Inflammatory macrophage treated with lipopolysaccharide for 1 hour (primary cell): ENCODE measurements at regions not wholly inside any gene's neighbourhood (a gene's known extent, or its start where the extent isn't known, plus 50 kb on each side); places are given as distances from the start of the nearest gene placed in this dataset.
"Not testable (repeated sequence)": the region's sequence is repeated elsewhere in the genome, so short reads cannot be mapped to it uniquely, and the experiment has no call there.

Experiments
- DNase-seq, 2 donors: peaks; one replicate each; pipeline ENCODE4 v3.0.0-alpha.2; 2020 to 2022

DNA sequence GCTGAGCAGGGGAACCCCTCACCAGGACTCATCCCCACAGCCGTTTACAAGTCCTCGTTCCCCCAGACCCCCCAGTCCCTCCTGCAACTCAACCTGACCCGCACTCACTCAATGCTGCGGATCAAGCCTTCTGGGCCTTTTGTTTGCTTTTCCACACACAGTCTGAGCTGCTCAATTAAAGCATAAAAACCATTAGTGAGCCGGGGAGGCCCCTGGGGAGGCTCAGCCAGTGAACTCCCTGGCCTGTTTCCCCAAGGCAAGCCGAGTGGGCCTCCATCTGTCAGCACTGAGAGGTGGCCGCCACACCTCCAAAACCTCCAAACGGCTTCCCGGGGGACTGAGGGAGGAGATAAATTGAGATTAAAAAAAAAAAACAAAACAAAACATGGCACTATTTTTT, 158.5 kb downstream of the SHOX start:
- DNase-seq: no peak

DNA sequence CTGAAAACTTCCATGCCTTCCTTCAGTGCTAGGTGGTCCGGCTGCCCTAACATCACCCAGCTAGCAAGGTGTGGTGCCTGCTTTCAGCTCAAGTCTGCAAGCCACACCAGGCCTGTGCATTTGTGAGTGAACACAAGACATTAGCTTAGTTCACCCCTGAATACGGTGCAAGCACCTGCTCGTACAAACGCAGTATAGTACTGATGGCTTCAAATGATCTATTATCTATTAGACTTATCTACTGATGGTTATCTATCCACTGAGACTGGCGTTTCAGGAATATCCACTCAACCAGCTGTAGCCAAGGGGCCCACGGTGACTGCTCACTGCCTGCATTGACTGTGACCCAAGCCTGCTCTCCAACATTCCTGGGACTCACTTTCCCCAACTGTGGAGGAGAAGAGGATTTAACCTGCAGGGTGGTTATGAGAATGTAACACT, 155.9 kb downstream of the SHOX start:
- no peak for DNase-seq

DNA sequence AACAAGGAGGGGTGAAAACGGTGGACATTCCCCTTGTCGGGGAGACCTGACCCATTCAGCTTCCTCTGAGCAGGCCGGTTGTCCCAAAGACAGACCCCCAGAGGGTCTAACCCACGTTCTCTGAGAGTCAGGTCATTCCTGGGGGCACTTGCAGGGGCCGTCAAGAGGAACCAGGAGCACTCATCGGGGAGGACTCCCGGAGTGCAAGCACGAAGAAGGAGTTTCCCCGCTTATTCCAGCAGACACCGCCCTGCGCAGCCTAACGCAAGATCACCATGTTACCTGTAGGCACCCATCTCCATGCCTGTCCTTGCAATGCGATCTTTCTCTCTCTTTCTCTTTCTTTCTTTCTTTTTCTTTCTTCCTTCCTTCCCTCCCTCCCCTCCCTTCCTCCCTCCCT, 154.2 kb downstream of the SHOX start:
- no peak for DNase-seq

DNA sequence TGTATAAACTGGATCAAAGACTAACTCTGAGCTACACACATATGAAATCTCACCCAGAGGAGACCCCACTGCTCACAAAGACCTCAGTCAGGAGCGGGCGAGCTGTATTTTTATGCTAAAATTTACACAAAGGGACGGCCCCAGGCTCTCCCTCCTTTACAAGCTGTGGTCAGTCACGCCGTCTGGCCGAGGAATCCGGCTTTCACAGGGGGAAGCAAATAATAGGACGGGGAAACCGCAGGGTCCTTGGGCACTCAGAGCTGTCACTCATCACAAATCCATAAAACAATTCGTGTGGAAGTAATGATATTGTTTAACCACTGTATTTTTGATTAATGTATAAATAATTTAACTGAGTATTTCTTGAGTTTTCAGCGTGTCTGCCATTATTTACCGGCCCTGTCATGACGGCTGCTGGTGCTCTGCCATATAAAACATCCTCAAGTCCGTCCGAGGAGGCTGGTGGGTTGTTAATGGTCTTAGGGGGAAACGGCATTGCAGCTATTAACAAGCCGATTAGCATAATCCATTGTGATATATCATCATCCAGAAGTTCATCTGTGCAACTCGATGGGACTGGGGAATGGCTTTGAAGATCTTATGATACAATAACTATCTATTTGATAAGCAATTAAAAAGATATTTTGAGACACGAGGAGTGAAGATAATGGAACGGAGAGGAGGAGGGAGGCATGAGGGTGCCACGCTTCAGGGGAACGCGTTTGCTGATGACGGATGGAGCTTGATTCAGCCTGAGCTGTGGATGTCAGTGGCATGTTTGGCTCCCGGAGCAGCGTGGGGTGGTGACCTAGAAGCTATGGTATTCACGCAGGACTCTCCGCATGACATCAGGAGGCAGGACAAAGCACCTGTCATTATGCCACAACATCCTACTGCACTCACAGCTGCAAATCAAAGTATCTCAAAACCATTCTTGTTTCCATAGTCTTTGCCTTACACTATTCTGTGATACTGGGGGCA, 150.9 kb downstream of the SHOX start:
- no peak for DNase-seq

DNA sequence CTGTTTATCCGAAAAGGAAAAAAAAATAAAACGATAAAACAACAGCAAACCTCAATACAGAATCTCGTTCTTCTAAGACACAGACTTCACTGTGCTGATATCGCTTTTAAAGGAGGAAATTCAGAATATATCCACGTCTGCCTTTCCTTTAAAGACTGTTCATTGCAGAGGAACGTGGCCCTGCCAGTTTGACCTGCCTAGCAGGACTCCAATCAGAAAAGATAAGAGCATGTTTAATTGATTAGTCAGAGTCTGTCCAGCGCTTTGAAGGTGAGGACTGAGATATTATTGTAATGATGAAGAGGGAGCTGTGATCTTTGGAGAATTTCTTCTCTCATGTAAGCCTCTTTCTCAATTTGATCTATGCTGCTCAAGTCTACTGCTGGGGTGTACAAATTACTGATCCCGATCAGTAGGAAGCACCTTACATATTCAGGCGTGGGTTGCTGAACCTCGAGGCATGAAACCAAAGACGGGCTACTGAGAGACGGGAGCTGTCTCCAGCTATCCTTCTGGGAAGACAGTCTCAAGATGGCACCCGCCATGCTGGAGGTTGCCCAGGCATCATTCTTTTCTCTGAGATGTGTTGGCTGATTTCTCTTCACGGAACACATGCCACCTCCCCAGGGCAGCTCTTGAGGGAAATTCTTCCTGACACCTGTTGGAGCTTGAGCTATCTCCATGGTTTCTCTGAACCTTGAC, 146.1 kb downstream of the SHOX start:
- no peak for DNase-seq

DNA sequence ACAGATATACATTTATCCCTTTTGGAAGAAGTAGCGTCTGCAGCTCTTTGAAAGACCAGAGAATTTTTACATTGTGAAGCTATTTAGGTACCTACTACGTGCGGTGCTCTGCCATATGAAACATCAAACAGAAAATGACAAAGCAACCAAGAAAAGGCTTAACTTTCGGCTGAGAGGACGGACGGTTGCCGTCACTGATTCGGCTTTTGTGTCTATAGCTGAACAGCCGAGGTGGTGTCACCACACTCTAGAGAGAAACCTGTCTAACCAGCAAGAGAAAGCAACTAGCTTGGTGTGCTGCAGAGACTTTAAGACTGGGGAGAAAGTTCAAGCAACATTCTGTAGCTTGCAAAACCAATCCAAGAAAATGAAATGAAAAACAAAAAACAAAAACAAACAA, 145.5 kb downstream of the SHOX start:
- DNase-seq: no peak

DNA sequence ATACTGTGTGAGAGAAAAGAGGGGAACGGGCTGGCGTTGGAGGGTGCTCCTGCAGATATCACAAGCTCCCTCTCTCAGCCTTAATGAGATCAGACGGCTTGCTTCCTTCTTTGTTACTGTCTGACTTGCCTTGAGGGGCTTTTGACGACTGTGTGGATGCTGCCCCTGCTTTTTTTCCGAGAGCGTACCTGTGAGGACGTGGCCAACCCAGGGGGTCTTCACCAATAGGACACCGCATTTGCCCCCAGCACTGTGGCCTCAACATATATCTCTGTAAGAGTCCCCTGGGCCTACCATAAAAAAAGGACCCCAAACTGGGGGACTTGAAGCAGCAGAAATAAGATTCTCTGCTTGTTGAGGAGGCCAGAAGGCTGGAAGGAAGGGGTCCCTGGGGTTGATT, 143.9 kb downstream of the SHOX start:
- no peak for DNase-seq

DNA sequence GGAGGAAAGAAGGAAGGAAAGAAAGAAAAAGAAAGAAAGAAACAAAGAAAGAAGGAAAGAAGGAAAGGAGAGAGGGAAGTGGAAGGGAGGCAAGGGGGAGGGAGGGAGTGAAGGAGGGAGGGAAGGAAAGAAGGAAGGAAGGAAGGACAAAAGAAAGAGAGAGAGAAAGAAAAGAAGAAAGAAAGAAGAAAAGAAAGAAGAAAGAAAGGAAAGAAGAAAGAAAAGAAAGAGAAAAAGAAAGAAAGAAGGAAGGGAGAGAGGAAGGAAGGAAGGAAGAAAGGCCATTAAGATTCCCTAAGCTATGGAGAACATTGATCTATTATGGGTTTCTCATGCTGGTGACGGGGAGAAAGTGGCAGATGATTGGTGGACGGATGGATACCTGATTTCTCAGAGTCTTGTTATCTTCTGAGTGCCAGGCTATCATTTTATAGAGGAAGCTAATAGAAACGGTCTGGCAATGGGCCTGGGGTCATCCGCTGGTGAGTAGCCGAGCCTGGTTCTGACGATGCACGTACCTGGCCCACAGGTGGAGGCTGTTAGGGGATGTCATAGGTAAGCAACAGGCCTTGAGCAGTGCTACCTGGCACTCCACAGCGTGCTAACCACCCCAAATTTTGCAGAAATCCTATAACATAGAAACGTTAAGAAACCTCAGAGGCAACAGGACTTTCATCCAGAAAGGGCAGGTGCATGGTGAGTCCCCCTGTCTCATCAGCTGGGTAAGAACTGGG, 142.9 kb downstream of the SHOX start:
- DNase-seq: no peak

DNA sequence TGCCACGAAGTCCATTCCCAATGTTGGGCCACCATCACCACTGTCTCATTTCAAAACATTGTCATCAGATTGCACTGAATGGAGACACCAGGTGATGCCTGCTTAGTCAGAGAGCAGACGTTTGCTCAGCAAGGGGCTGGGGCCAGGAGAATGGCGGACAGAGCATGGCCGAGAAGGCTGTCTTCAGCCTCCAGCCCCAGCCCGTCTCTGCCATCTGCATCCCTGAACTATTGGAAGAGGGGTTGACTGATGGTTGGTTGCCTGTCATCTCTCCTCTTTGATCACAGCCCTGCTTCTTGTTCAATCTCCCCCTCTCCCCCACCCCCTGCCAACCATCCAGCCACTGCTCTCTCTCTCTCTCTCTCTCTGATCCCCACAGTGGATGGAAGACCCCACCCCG, 140.9 kb downstream of the SHOX start:
- no peak for DNase-seq

DNA sequence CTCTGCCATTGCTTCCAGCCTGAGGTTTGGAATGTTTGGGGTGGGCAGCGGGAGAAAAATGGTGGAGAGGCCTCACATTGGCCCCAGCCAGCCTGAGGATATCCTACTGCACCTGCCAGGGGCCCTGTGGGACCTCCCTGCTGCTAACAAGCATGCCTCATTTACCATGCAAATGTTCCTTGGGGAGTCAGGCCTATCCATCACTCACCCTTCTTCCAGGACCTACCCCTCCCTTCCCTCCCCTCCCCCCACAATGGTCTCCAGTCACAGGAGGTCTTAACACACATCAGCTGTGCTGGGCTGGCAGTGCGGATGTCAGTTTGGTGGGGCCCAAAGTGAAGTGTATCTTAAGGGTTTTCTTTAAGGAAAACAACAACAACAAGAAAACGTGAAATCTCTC, 139.2 kb downstream of the SHOX start:
- no peak for DNase-seq

DNA sequence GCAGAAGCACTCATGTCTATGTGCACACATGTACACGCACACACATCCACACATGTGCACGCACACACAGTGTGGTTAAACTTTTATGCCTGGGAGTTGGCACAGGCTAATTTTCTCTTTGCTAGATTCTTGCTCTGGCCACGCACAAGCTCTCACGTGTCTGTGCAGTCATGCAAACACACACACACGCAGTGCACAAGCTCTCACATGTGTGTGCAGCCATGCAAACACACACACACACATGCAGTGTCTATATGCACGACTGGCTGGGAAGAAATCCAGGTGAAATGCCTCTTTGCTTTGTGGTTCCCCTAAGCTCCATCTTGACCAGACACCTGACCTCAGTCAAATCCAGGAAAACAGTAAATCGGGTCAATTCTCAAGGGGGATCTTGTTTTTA, 138.0 kb downstream of the SHOX start:
- no peak for DNase-seq

DNA sequence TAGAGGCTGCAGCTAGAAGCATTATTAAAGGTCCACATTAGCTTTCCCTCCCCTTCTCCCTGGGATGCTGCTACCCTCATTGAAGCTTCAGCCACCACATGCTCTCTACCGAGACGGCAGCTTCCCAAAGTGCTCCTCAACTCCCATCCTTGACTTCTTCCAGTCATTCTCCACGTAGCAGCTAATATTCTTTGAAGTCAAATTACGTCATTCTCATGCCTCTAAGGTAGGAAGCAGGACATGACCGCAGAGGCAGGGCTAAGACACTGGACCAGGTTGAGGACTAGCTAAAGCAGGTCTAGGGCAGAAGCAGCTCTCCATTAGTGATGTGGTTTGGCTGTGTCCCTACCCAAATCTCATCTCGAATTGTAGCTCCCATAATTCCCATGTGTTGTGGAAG, 128.3 kb downstream of the SHOX start:
- DNase-seq: no peak

DNA sequence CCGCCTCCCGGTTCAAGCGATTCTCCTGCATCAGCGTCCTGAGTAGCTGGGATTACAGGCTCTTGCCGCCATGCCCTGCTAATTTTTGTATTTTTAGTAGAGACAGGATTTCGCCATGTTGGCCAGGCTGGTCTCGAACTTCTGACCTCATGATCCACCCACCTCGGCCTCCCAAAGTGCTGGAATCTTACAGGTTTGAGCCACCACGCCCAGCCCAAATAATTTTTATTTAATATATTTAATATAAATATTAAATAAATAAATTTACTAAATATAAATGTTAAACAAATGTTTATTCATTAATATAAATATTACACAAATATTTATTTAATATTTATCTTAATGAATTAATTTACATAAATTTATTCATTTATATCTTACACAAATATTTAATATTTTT, 120.2 kb downstream of the SHOX start:
- no peak for DNase-seq

DNA sequence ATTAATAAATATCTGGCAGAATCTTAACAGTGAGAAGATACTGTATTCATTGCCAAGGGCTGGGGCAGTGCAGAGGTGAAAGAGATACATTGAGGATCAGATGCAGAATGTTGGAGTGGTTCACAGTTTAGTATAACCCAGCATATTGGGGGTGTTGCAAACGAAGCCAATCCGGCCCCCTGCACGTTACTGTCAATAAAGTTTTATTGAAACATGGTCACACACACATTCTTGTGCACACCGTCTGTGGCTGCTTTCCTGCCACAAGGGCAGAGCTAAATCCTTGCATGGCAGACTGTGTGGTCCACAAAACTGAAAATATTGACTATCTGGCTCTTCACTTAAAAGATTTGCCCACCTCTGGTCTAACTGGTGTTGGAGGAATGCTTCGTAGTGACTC, 119.7 kb downstream of the SHOX start:
- DNase-seq: no peak

DNA sequence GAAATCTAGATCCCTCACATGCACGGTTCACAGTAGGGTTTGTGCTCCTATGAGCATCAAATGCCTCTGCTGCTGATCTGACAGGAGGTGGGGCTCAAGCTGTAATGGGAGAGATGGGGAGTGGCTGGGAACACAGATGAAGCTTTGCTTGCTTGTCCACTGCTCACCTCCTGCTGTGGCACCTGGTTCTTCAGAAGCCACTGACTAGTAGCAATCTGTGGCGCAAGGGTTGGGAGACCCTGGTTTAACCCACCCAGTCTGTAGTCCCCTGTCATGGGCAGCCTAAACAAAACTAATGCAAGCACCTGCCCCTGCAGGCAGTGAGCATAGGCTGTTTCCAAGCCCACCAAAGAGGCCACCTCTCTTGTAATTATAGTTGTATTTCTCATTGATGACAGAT, 116.6 kb downstream of the SHOX start:
- no peak for DNase-seq

DNA sequence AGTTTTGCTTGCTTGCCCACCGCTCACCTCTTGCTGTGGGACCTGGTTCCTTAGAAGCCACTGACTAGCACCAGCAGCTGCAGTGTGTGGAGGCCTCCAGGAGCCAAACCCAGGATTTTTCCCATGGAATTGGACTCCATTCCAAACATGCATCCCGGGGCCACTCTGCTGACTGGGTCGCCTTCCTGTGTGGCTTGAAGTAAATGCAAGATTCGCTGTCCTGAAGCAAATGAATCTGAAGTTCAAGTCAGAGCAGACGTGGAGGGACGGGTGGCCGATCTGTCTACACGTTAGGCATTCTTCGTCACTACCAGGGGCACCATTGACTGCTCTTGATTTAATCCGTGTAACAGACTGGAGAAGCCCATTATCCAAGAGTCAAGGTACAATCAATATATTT, 109.0 kb downstream of the SHOX start:
- DNase-seq: no peak

DNA sequence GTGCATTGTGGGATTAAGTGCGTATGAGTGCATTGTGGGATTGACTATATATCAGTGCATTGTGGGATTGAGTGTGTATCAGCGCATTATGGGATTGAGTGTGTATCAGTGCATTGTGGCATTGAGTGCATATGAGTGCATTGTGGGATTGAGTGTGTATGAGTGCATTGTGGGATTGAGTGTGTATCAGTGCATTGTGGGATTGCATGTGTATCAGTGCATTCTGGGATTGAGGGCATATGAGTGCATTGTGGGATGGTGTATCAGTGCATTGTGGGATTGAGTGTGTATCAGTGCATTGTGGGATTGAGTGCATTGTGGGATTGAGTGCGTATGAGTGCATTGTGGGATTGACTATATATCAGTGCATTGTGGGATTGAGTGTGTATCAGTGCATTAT, 106.4 kb downstream of the SHOX start:
- DNase-seq: not testable (repeated sequence)

DNA sequence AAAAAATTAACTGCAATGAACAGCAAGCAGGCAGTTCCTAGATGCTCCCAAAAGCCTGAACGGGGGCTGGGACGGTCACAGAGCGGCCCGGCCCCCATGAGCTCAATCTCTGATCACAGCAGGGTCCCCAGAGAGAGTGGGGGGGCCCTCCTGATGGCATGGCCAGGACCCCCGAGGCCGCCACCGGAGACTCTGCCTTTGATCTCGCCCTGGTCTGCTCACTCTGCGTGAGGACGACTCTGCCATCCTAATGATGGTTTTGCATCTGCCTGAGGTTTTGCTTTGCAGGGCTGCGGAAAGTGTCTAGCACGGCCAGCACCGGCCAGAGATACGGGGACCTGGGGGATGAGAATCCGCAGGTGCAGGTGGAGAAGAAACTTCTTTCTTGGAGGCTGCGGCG, 103.8 kb downstream of the SHOX start:
- no peak for DNase-seq

DNA sequence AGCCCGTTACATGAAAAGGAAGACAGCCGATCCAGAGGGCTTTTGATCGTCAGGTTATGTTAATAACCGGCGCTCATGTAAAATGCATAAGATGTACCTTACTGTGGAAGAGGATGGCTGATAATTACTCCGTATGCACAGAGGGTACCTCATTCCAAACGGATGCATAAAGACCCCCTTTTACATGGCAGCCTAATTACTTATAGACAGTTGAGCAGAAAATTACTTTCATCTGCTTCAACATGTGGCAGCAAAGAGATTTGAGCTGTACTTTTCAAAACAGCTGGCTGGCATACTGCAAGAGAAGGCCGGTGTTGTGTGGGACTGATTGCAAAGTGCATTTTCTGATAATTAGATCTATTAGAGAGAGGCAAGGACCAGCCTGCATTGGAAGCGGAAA, 103.4 kb downstream of the SHOX start:
- DNase-seq: no peak

DNA sequence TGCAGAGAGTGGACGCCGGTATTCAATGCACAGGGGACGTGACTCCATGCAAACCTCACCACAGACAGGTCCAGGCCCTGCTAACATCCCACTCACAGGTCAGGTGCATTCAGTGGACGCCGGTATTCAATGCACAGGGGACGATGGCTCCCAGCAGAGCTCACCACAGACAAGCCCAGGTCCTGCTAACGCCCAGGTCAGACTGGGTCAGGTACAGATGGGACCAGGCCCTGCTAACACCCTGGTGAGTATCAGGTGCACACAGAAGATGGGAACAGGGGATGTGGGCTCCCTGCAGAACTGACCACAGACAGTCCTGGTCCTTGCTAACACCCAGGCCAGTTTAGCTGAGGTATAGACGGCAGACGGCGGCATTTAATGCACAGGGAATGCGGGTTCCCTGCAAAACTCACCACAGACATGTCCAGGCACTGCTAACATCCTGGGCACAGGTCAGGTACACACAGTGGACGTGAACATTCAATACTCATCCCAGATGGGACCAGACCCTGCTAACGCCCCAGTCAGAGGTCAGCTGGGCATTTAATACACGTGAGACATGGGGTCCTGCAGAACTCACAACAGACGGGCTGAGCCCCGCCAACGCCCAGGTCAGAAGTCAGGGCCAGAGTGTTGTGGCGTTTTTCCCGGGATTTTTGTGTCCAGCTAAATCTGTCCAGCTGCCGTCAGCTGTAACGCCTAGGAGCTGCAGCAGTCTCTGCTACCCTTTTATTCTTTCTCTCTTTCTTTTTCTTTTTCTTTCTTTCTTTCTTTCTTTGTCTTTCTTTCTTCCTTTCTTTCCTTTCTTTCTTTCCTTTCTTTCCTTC, 99.2 kb downstream of the SHOX start:
- no peak for DNase-seq

DNA sequence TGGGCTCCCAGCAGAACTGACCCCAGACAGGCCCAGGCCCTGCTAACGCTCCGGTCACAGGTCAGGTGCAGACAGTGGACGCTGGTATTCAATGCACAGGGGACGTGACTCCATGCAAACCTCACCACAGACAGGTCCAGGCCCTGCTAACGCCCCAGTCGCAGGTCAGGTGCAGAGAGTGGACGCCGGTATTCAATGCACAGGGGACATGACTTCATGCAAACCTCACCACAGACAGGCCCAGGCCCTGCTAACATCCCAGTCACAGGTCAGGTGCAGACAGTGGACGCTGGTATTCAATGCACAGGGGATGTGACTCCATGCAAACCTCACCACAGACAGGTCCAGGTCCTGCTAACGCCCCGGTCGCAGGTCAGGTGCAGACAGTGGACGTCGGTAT, 98.5 kb downstream of the SHOX start:
- DNase-seq: not testable (repeated sequence)

DNA sequence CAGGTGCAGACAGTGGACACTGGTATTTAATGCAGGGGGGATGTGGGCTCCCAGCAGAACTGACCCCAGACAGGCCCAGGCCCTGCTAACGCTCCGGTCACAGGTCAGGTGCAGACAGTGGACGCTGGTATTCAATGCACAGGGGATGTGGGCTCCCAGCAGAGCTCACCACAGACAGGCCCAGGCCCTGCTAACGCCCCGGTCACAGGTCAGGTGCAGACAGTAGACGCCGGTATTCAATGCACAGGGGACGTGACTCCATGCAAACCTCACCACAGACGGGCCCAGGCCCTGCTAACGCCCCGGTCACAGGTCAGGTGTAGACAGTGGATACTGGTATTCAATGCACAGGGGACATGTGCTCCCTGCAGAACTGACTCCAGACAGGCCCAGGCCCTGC, 98.0 kb downstream of the SHOX start:
- DNase-seq: not testable (repeated sequence)
